ENCODE measurements at regions not wholly inside any gene's neighbourhood (a gene's known extent, or its start where the extent isn't known, plus 50 kb on each side); places are given as distances from the start of the nearest gene placed in this dataset.

GRCh38 chr9:89738137-89738932 lies 133.5 kb downstream of the GADD45G start:
- intact Hi-C loops (cut with DNase I; ENCODE audit: low total_unique reads), result no loop called here
- Histone ChIP-seq H3K36me3 (no peaks in the 10 kb centered on the region), H3K4me1 (peaks cover 0 to 5% of the 10 kb centered on the region in 2 donors), H3K4me3 (no peak overlapping the region), H3K27ac (no peak overlapping the region), H3K27me3 (no peaks in the 10 kb centered on the region), H3K9me3 (no peaks in the 10 kb centered on the region)
- no peak for TF ChIP-seq POLR2A (IDR thresholded peaks at IDR 0.05)
- no peak for TF ChIP-seq POLR2AphosphoS5 (IDR thresholded peaks at IDR 0.05)
- TF ChIP-seq CTCF (IDR thresholded peaks at IDR 0.05), result no peak
- no peak for DNase-seq (ENCODE audit: low spot score in 2 of 2)

GRCh38 chr9:89739511-89739910 lies 134.7 kb downstream of the GADD45G start:
- intact Hi-C loops (cut with DNase I; ENCODE audit: low total_unique reads), result no loop called here
- no peaks in the 10 kb centered on the region for H3K9me3 ChIP-seq
- no peaks in the 10 kb centered on the region for H3K36me3 ChIP-seq
- H3K27ac ChIP-seq, result no peak overlapping the region
- no peak for DNase-seq (ENCODE audit: low spot score in 2 of 2)
- H3K4me1 ChIP-seq, result peaks cover 0 to 10% of the 10 kb centered on the region in 2 donors
- H3K4me3 ChIP-seq, result no peak overlapping the region
- H3K27me3 ChIP-seq, result no peaks in the 10 kb centered on the region
- no peak for TF ChIP-seq POLR2AphosphoS5 (IDR thresholded peaks at IDR 0.05)
- TF ChIP-seq CTCF (IDR thresholded peaks at IDR 0.05), result no peak
- TF ChIP-seq POLR2A (IDR thresholded peaks at IDR 0.05), result no peak

- DNase-seq (ENCODE audit: low spot score in 2 of 2), result no peak
- intact Hi-C loops (cut with DNase I; ENCODE audit: low total_unique reads), result no loop called here
- Histone ChIP-seq H3K27me3 (no peaks in the 10 kb centered on the region), H3K4me1 (peaks cover 0 to 10% of the 10 kb centered on the region in 2 donors), H3K27ac (no peak overlapping the region), H3K9me3 (peaks cover 0 to 4% of the 10 kb centered on the region in 2 donors), H3K4me3 (no peak overlapping the region), H3K36me3 (no peaks in the 10 kb centered on the region)
- TF ChIP-seq CTCF (IDR thresholded peaks at IDR 0.05) (no peak), POLR2AphosphoS5 (IDR thresholded peaks at IDR 0.05) (no peak), POLR2A (IDR thresholded peaks at IDR 0.05) (no peak)
Measured at GRCh38 chr9:89739916-89740315, 135.1 kb downstream of the GADD45G start.

GRCh38 chr9:89740722-89741121 lies 135.9 kb downstream of the GADD45G start:
- H3K9me3 ChIP-seq, result peaks cover 0 to 6% of the 10 kb centered on the region in 2 donors
- intact Hi-C loops (cut with DNase I; ENCODE audit: low total_unique reads), result no loop called here
- no peaks in the 10 kb centered on the region for H3K36me3 ChIP-seq
- no peak overlapping the region for H3K4me3 ChIP-seq
- peaks cover 0 to 10% of the 10 kb centered on the region in 2 donors for H3K4me1 ChIP-seq
- no peak for DNase-seq (ENCODE audit: low spot score in 2 of 2)
- H3K27ac ChIP-seq, result no peak overlapping the region
- TF ChIP-seq POLR2A (IDR thresholded peaks at IDR 0.05) (no peak), CTCF (IDR thresholded peaks at IDR 0.05) (no peak), POLR2AphosphoS5 (IDR thresholded peaks at IDR 0.05) (no peak)
- H3K27me3 ChIP-seq, result no peaks in the 10 kb centered on the region

GRCh38 chr9:89742660-89743059 lies 137.8 kb downstream of the GADD45G start:
- Histone ChIP-seq H3K4me1 (peaks cover 0 to 10% of the 10 kb centered on the region in 2 donors), H3K36me3 (no peaks in the 10 kb centered on the region), H3K4me3 (no peak overlapping the region), H3K9me3 (peaks cover 0 to 6% of the 10 kb centered on the region in 2 donors), H3K27ac (no peak overlapping the region), H3K27me3 (peaks cover 0 to 8% of the 10 kb centered on the region in 2 donors)
- no peak for TF ChIP-seq POLR2AphosphoS5 (IDR thresholded peaks at IDR 0.05)
- no peak for TF ChIP-seq CTCF (IDR thresholded peaks at IDR 0.05)
- no peak for TF ChIP-seq POLR2A (IDR thresholded peaks at IDR 0.05)
- DNase-seq (ENCODE audit: low spot score in 2 of 2), result no peak
- intact Hi-C loops (cut with DNase I; ENCODE audit: low total_unique reads), result no loop called here

Measured in breast epithelium (tissue), 4 donors.